CD4-positive, alpha-beta T cell treated with Interleukin-1 beta for 1 hour (primary cell): ENCODE measurements at regions not wholly inside any gene's neighbourhood (a gene's known extent, or its start where the extent isn't known, plus 50 kb on each side); places are given as distances from the start of the nearest gene placed in this dataset.
"Not testable (repeated sequence)": the region's sequence is repeated elsewhere in the genome, so short reads cannot be mapped to it uniquely, and the experiment has no call there.

Experiments used
- DNase-seq, 2 donors: peaks; one replicate each; pipeline ENCODE4 v3.0.0-alpha.2; 2020 to 2022

- no peak for DNase-seq
Observed at GRCh38 chr11:45402049-45402630, 116.0 kb upstream of the SYT13 start.

GRCh38 chr11:45400591-45400990 lies 114.5 kb upstream of the SYT13 start:
- no peak for DNase-seq

DNA sequence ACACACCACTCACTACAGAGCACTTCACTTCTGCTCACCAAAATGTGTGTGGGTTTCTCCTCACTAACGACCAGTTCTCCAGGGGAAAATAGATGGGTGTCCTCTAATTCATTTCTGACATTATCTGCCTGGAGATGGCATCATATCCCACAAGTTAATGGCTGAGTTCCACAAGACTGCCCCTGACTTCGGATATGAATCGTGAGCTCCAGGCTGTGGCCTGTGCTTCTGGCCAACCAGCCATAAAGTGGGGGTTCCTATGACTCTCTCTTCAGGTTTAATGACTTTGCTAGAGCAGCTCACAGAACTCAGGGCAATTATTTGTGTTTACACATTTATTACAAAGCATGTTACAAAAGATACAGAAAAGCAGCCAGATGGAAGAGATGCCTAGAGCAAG lies 113.0 kb upstream of the SYT13 start:
- no peak for DNase-seq

GRCh38 chr11:45398325-45398724 lies 112.2 kb upstream of the SYT13 start:
- DNase-seq, result no peak

- no peak for DNase-seq
Observed at GRCh38 chr11:45396394-45396793, 110.3 kb upstream of the SYT13 start.

DNA sequence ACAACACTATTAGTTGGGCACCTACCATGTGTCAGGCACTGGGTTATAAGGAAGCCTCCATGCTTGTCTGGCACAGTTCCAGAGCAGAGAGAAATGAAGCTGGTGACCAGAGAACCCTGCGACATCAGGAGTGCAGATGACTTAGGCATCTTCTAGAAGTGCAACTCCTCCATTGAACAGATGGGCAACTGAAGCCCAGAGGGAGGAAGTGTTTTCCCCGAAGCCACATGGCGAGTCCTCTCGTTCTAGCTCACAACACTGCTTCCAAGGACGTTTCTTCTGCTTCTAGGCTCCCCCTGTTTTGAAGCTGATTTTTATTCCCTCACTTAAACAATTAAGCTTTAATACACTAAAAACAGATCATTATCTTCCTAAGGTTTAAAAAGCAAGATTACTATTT lies 109.8 kb upstream of the SYT13 start:
- DNase-seq, result no peak

DNA sequence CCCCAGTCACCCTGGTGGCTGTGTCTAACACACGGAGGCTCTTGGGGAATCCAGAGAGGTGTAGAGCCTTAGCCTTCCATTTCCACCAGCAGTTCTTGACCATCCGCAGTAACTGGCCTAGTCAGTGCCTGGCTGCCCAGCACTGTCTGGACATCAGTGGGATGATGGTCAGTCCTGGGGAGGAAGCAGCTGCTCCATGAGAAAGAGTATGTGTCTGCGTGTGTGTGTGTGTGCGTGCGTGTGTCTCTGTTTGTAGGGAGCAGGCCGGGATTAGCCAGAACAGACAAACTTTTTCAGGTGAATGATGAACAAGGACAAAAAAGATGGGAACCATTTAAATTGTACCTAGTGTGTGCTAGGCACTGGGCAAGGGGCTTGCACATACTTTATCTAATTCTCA lies 109.3 kb upstream of the SYT13 start:
- no peak for DNase-seq

GRCh38 chr11:45394294-45395085 lies 108.3 kb upstream of the SYT13 start:
- DNase-seq, result no peak

GRCh38 chr11:45393826-45394225 lies 107.7 kb upstream of the SYT13 start:
- no peak for DNase-seq

DNA sequence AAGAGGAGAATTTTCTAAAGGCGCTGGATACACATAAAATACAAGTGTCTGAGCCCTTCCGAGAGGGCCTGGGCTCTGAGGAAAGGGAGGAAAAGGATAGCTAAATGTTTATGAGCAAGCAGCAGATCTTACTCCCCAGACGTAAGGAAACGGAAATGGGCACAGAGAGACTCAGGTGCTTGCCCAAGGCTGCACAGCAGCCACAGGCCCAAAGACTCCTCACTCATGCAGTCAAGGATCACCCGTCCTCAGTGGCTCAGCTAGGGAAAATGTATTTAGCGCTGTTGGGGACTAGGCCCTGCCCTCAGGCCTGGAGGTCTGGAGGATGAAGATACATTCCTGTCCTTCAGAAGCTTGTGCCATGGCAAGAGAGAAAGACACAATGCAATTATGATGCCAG lies 107.2 kb upstream of the SYT13 start:
- no peak for DNase-seq

- no peak for DNase-seq
Observed at GRCh38 chr11:45392591-45393091, 106.5 kb upstream of the SYT13 start.

DNA sequence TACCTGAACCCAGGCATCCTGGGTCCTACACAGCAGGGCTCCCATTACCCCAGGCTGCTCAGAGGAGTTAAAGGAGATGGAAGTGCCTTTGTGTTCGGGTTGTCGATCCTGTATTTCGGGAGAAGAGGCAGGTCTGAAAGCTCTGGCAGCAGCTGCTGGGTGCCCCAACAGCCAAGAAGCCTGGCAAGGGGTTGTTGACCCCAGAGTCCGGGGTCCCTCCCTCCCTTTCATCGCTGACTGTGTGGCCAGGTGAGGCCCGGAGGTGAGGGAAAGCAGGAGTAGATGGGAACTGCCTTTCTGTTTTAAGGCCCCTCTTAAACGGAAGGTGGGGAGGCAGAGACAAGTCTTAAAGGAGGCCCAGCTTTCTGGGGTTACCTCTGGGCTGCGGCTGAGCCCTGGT lies 106.0 kb upstream of the SYT13 start:
- DNase-seq, result no peak

- DNase-seq, result no peak
Observed at GRCh38 chr11:45391168-45391850, 105.2 kb upstream of the SYT13 start.

DNA sequence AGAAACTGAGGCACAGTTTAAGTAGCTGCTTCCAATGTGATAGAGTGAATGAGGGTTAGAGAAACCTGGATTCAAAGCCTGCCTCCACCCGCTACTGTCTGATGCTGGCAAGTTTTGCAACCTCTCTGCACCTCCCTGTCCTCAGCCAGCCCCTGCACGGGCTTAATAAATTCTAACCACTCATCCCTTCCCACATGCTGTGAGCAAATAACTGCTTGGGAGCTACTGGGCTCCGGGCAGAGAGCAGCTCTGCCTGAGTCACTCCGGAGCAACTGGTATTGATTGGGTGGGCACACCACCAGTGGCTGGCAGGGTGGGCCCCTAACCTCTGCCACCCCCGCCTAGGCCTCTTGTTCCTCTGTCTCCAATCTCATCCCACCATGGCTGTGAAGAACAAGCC lies 104.3 kb upstream of the SYT13 start:
- no peak for DNase-seq

DNA sequence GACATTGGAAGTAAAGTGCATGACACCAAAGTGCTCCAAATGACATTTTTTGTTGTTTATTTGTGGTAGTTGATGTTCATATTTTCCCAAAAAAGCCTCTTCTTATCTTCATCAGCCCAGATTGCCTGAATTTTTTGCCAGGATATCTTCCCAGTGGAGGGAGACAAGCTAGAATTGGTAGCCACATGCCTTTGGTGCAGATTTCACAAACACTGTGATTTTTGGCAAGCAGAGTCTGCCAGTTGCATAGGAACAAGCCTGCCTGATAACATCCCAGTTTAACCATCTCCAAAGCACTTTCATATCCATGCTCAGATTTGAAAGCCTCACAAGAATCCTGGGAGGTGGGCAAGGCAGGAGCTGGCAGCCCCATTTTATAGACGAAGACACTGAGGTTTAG lies 102.3 kb upstream of the SYT13 start:
- no peak for DNase-seq

DNA sequence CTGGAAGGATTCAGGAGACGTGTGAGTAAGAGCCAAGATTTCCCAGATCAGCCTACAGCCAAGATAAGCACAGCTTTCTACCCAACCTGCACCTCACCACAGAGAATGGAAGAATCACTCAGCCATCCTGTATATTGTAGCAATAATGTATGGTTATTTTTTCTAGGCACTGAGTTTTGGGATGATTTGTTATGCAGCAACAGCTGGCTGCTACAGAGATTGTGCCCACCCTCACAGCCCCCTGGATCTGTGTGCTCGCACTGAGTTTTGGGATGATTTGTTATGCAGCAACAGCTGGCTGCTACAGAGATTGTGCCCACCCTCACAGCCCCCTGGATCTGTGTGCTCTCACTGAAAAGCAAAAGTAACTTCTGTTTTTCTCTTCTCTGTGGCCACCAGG lies 101.7 kb upstream of the SYT13 start:
- not testable (repeated sequence) for DNase-seq

DNA sequence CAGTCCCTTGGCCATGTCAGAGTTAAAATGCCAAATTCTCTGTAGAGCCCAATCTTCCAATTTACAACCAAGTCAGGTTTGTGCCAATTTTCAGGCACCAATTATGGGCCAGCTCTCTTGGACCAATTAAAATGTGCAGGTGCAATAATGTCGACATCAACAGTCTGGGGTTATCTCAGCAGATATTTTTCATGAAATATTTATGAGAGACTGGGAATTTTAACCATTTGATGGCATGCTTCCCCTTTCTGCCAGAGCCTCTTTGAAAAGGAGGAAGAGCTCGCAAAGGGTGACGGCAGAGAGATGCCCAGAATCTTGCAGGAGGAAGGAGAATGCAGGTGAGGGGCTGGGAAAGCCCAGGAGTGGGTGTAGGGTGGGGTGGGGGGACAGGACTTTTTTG lies 100.8 kb upstream of the SYT13 start:
- no peak for DNase-seq

- DNase-seq, result peak; percentile 9 to 18
Observed at GRCh38 chr11:45385844-45386243, 99.7 kb upstream of the SYT13 start.

DNA sequence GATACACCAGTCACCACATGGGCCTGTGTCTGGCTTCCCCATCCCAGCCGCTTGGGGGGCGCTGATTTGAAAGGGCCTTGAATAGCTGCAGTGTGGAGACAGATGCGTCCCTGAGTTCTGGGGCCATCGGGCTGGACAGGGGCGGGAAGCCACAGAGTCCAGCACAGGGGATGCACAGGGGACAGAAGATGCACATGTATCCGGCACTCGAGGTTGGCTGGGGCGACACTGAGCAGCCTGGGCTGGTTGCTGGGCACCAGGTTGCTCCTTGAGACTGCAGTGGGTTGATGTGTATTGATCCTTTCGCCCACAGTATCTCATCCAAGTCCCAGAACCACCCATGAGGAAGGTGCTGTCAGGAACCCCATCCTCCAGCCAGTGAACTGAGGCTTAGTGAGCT lies 99.3 kb upstream of the SYT13 start:
- DNase-seq, result no peak

DNA sequence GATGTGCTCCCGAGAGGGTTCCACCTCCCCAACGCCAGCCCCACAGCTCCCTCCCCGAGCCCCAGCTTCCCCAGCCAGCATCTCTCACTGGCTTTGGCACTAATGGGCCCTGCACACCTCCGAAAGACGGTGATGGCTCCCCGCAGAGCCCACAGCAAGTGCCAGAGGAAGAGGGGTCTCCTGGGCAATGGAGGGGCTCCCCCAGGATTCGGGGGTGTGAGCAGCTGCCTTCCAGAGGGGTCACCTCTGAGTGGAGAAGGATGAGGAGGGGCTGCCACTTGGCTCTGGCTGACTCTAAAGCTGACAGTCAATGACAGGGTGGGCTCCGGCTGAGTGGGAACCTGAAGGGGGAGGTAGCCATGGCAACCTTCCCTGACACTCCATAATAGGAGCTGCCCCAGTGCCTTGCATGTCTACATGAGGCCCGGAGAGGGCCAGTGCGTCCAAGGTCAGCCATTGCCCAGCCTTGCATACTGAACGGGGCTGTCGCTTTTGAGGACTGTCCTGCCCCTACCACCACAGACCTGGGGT lies 98.6 kb upstream of the SYT13 start:
- no peak for DNase-seq

GRCh38 chr11:45384016-45384415 lies 97.9 kb upstream of the SYT13 start:
- no peak for DNase-seq

- DNase-seq, result peak; percentile 1 to 7
Observed at GRCh38 chr11:45383224-45383623, 97.1 kb upstream of the SYT13 start.

DNA sequence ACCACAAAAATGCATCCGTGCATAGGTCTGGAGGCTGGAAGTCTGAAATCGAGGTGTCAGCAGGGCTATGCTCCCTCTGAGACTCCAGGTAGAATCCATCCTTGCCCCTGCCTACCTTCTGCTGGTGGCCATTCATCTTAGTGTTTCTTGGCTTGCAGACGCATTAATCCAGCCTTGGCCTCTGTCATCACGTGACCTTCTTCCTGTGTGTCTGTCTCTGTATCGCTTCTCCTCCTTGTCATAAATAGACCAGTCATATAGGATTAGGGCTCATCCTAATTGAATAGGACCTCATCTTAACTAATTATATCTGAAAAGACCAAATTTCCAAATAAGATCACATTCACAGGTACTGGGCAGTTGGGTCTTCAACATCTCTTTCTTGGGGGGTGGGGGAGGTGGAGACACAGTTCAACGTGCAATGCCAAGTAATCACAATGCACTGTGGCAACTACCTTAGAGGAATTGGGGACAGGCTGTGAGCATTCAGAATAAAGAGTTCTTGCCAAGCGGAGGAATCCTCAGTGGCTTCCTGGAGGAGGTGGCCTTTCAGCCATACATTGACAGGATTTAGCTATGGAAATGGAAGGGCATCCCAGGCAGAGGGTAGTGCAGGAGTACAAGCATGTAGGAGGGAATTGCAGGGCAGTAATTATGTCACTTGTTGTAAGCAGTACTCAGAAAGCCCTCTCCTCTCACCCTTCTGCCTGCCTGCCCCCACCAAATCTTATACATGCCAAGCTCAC lies 96.2 kb upstream of the SYT13 start:
- DNase-seq, result no peak
